ENCODE measurements at regions not wholly inside any gene's neighbourhood (a gene's known extent, or its start where the extent isn't known, plus 50 kb on each side); places are given as distances from the start of the nearest gene placed in this dataset.

DNA sequence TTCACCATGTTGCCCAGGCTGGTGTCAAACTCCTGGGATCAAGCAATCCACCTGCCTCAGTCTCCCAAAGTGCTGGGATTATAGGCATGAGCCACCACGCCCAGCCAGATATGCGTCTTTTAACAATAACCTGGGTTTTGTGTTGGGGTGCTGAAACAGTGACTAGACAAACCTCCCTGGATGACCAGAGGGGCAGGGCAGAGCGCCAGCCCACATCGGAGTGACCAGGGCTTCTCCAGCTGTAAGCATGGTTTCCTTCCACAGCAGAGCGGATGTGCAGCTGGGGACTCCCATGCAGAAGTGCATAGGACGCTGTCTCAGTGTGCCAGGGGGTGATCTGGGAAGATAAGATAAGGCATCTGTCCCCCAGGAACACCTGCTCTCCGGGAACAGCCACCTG lies 244.9 kb downstream of the IRX2 start:
- TF ChIP-seq, protein P1, sequence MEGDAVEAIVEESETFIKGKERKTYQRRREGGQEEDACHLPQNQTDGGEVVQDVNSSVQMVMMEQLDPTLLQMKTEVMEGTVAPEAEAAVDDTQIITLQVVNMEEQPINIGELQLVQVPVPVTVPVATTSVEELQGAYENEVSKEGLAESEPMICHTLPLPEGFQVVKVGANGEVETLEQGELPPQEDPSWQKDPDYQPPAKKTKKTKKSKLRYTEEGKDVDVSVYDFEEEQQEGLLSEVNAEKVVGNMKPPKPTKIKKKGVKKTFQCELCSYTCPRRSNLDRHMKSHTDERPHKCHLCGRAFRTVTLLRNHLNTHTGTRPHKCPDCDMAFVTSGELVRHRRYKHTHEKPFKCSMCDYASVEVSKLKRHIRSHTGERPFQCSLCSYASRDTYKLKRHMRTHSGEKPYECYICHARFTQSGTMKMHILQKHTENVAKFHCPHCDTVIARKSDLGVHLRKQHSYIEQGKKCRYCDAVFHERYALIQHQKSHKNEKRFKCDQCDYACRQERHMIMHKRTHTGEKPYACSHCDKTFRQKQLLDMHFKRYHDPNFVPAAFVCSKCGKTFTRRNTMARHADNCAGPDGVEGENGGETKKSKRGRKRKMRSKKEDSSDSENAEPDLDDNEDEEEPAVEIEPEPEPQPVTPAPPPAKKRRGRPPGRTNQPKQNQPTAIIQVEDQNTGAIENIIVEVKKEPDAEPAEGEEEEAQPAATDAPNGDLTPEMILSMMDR (IDR thresholded peaks at IDR 0.05 in 4 of 5, conservative IDR thresholded peaks at IDR 0.05 in 1 of 5), result no peak
- TF ChIP-seq POLR2A (IDR thresholded peaks at IDR 0.05), result no peak
